DND-41 (cell line): ENCODE measurements at regions not wholly inside any gene's neighbourhood (a gene's known extent, or its start where the extent isn't known, plus 50 kb on each side); places are given as distances from the start of the nearest gene placed in this dataset.
"Not testable (repeated sequence)": the region's sequence is repeated elsewhere in the genome, so short reads cannot be mapped to it uniquely, and the experiment has no call there.

Experiments used
- ATAC-seq: fragments of 200-7000 bp; cut with Tn5 transposase; 3 replicates; pipeline ENCODE4 v1.9.1; 2021; ENCODE audit warnings: low read depth; ENCODE audit not compliant: insufficient read depth
- DNase-seq: peaks from one replicate; pipeline ENCODE4 v3.0.0-alpha.2; 2020
- H2AFZ ChIP-seq: 2 replicates; pipeline ENCODE4 v1.6.0; 2012; ENCODE audit warnings: low read depth, low read length
- H3K27ac ChIP-seq: 2 replicates; pipeline ENCODE4 v1.5.1; 2012; ENCODE audit warnings: low read length, inconsistent platforms
- H3K27me3 ChIP-seq: fragments of 200-600 bp; sonication (generic); 2 replicates; pipeline ENCODE4 v1.6.0; 2012; ENCODE audit warnings: low read length, mild to moderate bottlenecking, inconsistent platforms; ENCODE audit not compliant: insufficient read depth, poor library complexity
- H3K36me3 ChIP-seq: 2 replicates; pipeline ENCODE4 v1.5.1; 2012; ENCODE audit warnings: low read length, inconsistent platforms; ENCODE audit not compliant: insufficient read depth
- H3K4me1 ChIP-seq: 2 replicates; pipeline ENCODE4 v1.5.1; 2012; ENCODE audit warnings: mild to moderate bottlenecking, low read length; ENCODE audit not compliant: insufficient read depth
- H3K4me2 ChIP-seq: 2 replicates; pipeline ENCODE4 v1.6.0; 2012; ENCODE audit warnings: mild to moderate bottlenecking, moderate library complexity, low read length, inconsistent platforms; ENCODE audit not compliant: insufficient read depth
- H3K4me3 ChIP-seq, 2 experiments: fragments of 200-600 bp in 1 of 2; shearing (Covaris generic) in 1 of 2; 2 replicates each; pipeline ENCODE4 v1.5.1; 2012 to 2016; ENCODE audit warnings: inconsistent platforms in 2 of 2, low read length in 2 of 2, mild to moderate bottlenecking in 2 of 2, low read depth in 1 of 2, moderate library complexity in 1 of 2
- H3K79me2 ChIP-seq: 2 replicates; pipeline ENCODE4 v1.6.0; 2012; ENCODE audit warnings: low read length, inconsistent platforms; ENCODE audit not compliant: insufficient read depth
- H3K9ac ChIP-seq: 2 replicates; pipeline ENCODE4 v1.6.0; 2012; ENCODE audit warnings: low read depth, mild to moderate bottlenecking, inconsistent platforms, low read length, moderate library complexity
- H3K9me3 ChIP-seq: 2 replicates; pipeline ENCODE4 v1.5.1; 2012; ENCODE audit warnings: low read length, moderate library complexity, mild to moderate bottlenecking, inconsistent platforms; ENCODE audit not compliant: insufficient read depth, severe bottlenecking
- H4K20me1 ChIP-seq: 2 replicates; pipeline ENCODE4 v1.6.0; 2012; ENCODE audit warnings: low read length; ENCODE audit not compliant: insufficient read depth
- CTCF ChIP-seq: IDR thresholded peaks from 2 replicates; pipeline ENCODE4 v1.5.1; 2012; ENCODE audit warnings: borderline replicate concordance, low read length, moderate library complexity, mild to moderate bottlenecking; ENCODE audit not compliant: poor library complexity, severe bottlenecking; ENCODE audit errors: extremely low read depth
- EZH2 ChIP-seq: IDR thresholded peaks from 3 replicates; pipeline ENCODE4 v1.6.1; 2012; ENCODE audit warnings: borderline replicate concordance, low read depth, mild to moderate bottlenecking, moderate library complexity, low read length, inconsistent platforms; ENCODE audit not compliant: severe bottlenecking

GRCh38 chr6:101178748-101179147 is 214.8 kb upstream of the GRIK2 start:
- Histone ChIP-seq H3K4me3 (no peak overlapping the region), H4K20me1 (no peaks in the 10 kb centered on the region), H3K4me2 (no peak overlapping the region), H3K36me3 (no peaks in the 10 kb centered on the region), H3K79me2 (no peaks in the 10 kb centered on the region), H3K9me3 (no peaks in the 10 kb centered on the region), H3K27ac (no peak overlapping the region), H3K27me3 (no peaks in the 10 kb centered on the region), H3K9ac (no peak overlapping the region), H2AFZ (0 out of 2 replicates have a peak overlapping the region, but pooled peaks have one; percentile 41), H3K4me1 (no peaks in the 10 kb centered on the region)
- DNase-seq (no peak), ATAC-seq (0 out of 3 replicates have a peak, but pooled peaks have one; percentile 37)
- TF ChIP-seq EZH2 (no peak), CTCF (no peak)

GRCh38 chr6:101181006-101181405 is 212.5 kb upstream of the GRIK2 start:
- DNase-seq (no peak), ATAC-seq (no peak)
- Histone ChIP-seq H3K27ac (no peak overlapping the region), H3K9ac (no peak overlapping the region), H3K9me3 (no peaks in the 10 kb centered on the region), H3K4me2 (no peak overlapping the region), H3K4me3 (no peak overlapping the region), H3K27me3 (no peaks in the 10 kb centered on the region), H3K36me3 (no peaks in the 10 kb centered on the region), H3K4me1 (no peaks in the 10 kb centered on the region), H4K20me1 (no peaks in the 10 kb centered on the region), H3K79me2 (no peaks in the 10 kb centered on the region), H2AFZ (no peak overlapping the region)
- TF ChIP-seq EZH2 (no peak), CTCF (no peak)

GRCh38 chr6:101188285-101188798 is 205.2 kb upstream of the GRIK2 start:
- H3K4me3 ChIP-seq, H3K9ac ChIP-seq, H3K4me2 ChIP-seq, H3K79me2 ChIP-seq, H2AFZ ChIP-seq, H3K9me3 ChIP-seq, ATAC-seq, DNase-seq, H3K27me3 ChIP-seq, H3K4me1 ChIP-seq, H3K27ac ChIP-seq, H3K36me3 ChIP-seq, H4K20me1 ChIP-seq: not testable (repeated sequence)

- H4K20me1 ChIP-seq = no peaks in the 10 kb centered on the region
- no peaks in the 10 kb centered on the region for H3K79me2 ChIP-seq
- H3K27ac ChIP-seq = no peak overlapping the region
- no peaks in the 10 kb centered on the region for H3K36me3 ChIP-seq
- TF ChIP-seq EZH2 (no peak), CTCF (no peak)
- no peak overlapping the region for H3K4me3 ChIP-seq
- no peaks in the 10 kb centered on the region for H3K9me3 ChIP-seq
- no peaks in the 10 kb centered on the region for H3K27me3 ChIP-seq
- no peaks in the 10 kb centered on the region for H3K4me1 ChIP-seq
- DNase-seq = no peak
- no peak overlapping the region for H2AFZ ChIP-seq
- no peak for ATAC-seq
- H3K9ac ChIP-seq = no peak overlapping the region
- H3K4me2 ChIP-seq = no peak overlapping the region
These were observed 197.9 kb upstream of the GRIK2 start for GRCh38 chr6:101195588-101195987.
